ENCODE measurements at regions not wholly inside any gene's neighbourhood (a gene's known extent, or its start where the extent isn't known, plus 50 kb on each side); places are given as distances from the start of the nearest gene placed in this dataset.

DNA sequence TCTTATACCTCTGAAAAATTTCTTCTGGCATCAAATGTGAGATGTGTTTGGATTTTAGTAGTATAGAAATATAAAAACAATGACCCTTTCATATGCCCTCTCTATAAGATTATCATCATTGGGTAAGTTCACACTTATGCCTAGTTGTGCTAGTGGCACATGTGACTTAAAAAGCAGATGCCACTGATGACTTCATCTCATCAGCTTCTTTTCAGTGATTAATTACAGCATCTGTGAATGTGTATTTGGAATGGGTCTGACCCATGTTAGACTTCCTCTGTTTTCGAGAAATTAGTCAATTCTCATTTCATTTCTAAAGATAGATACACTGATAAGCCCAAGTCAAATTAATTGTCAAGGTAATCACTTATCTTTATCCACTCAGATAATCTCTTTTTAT lies 698.7 kb downstream of the GABRG1 start:
- H3K4me1 ChIP-seq (ENCODE audit: control insufficient read depth, insufficient read depth, low read length) = no peaks in the 10 kb centered on the region
- no peak overlapping the region for H2BK5ac ChIP-seq (ENCODE audit: low read depth, low read length, poor library complexity, severe bottlenecking)
- H3K4me3 ChIP-seq (ENCODE audit: insufficient read depth, low read depth, low read length) = no peak overlapping the region
- no peak overlapping the region for H3K14ac ChIP-seq (replicated peaks; ENCODE audit: low read depth, low read length)
- ChIA-PET POLR2A (ENCODE audit: unreplicated experiment) (no interaction called here), CTCF (no interaction called here)
- no peak overlapping the region for H2BK120ac ChIP-seq (ENCODE audit: low read depth, low read length)
- in situ Hi-C loops (cut with MboI; ENCODE audit: low sequenced_read_pairs) = no loop called here
- H3K18ac ChIP-seq (ENCODE audit: low read depth, low read length) = no peak overlapping the region
- H3K9ac ChIP-seq (ENCODE audit: low read depth, low read length) = no peak overlapping the region
- no peak overlapping the region for H3K56ac ChIP-seq (ENCODE audit: extremely low read depth, insufficient read depth, low read length)
- H4K20me1 ChIP-seq (ENCODE audit: insufficient read depth, low read length) = no peaks in the 10 kb centered on the region
- H3K9me3 ChIP-seq (ENCODE audit: control insufficient read depth, insufficient read depth, low read length) = peaks cover 1% of the 10 kb centered on the region; the same call in 1 of the 2 replicates
- no peak overlapping the region for H4K8ac ChIP-seq (ENCODE audit: low read depth in 2 of 2, low read length in 2 of 2)
- no peak overlapping the region for H2BK20ac ChIP-seq (ENCODE audit: low read depth, low read length)
- H3K27ac ChIP-seq (ENCODE audit: insufficient read depth, low read length) = no peak overlapping the region
- no peak overlapping the region for H4K5ac ChIP-seq (ENCODE audit: low read depth, low read length)
- no peaks in the 10 kb centered on the region for H3K27me3 ChIP-seq (ENCODE audit: control insufficient read depth, insufficient read depth, low read length)
- no peaks in the 10 kb centered on the region for H3K79me1 ChIP-seq (ENCODE audit: low read depth in 1 of 2, low read length in 2 of 2)
- no peak overlapping the region for H2BK15ac ChIP-seq (ENCODE audit: low read depth, low read length)
- H3K36me3 ChIP-seq (ENCODE audit: control insufficient read depth, insufficient read depth, low read length) = no peaks in the 10 kb centered on the region
- no peak for DNase-seq
- no peak overlapping the region for H4K91ac ChIP-seq (ENCODE audit: insufficient read depth, low read depth, low read length)
- TF ChIP-seq CHD1 (IDR thresholded peaks at IDR 0.05; ENCODE audit: low read depth, low read length) (no peak), RAD21 (IDR thresholded peaks at IDR 0.05; ENCODE audit: low read length) (no peak), FOS (IDR thresholded peaks at IDR 0.05; ENCODE audit: low read depth, low read length) (no peak), MAZ (IDR thresholded peaks at IDR 0.05; ENCODE audit: borderline replicate concordance, low read depth, low read length) (no peak), SMC3 (IDR thresholded peaks at IDR 0.05; ENCODE audit: low read depth, low read length) (no peak), CEBPB (IDR thresholded peaks at IDR 0.05; ENCODE audit: low read depth, low read length) (no peak), MAFK (IDR thresholded peaks at IDR 0.05; ENCODE audit: low read depth, low read length) (no peak), RFX5 (IDR thresholded peaks at IDR 0.05; ENCODE audit: low read depth, low read length) (no peak), POLR2A (IDR thresholded peaks at IDR 0.05; ENCODE audit: low read depth, low read length) (no peak), RCOR1 (IDR thresholded peaks at IDR 0.05; ENCODE audit: insufficient replicate concordance, low read length) (no peak), MXI1 (IDR thresholded peaks at IDR 0.05; ENCODE audit: borderline replicate concordance, low read depth, low read length) (no peak), NFE2L2 (IDR thresholded peaks at IDR 0.05; ENCODE audit: low read depth, low read length) (no peak), BHLHE40 (IDR thresholded peaks at IDR 0.05; ENCODE audit: low read depth, low read length) (no peak)
- TF ChIP-seq, protein P1, sequence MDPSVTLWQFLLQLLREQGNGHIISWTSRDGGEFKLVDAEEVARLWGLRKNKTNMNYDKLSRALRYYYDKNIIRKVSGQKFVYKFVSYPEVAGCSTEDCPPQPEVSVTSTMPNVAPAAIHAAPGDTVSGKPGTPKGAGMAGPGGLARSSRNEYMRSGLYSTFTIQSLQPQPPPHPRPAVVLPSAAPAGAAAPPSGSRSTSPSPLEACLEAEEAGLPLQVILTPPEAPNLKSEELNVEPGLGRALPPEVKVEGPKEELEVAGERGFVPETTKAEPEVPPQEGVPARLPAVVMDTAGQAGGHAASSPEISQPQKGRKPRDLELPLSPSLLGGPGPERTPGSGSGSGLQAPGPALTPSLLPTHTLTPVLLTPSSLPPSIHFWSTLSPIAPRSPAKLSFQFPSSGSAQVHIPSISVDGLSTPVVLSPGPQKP (IDR thresholded peaks at IDR 0.05; ENCODE audit: borderline replicate concordance, low read depth, low read length) = no peak
- TF ChIP-seq, protein P2, sequence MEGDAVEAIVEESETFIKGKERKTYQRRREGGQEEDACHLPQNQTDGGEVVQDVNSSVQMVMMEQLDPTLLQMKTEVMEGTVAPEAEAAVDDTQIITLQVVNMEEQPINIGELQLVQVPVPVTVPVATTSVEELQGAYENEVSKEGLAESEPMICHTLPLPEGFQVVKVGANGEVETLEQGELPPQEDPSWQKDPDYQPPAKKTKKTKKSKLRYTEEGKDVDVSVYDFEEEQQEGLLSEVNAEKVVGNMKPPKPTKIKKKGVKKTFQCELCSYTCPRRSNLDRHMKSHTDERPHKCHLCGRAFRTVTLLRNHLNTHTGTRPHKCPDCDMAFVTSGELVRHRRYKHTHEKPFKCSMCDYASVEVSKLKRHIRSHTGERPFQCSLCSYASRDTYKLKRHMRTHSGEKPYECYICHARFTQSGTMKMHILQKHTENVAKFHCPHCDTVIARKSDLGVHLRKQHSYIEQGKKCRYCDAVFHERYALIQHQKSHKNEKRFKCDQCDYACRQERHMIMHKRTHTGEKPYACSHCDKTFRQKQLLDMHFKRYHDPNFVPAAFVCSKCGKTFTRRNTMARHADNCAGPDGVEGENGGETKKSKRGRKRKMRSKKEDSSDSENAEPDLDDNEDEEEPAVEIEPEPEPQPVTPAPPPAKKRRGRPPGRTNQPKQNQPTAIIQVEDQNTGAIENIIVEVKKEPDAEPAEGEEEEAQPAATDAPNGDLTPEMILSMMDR (conservative IDR thresholded peaks at IDR 0.05; ENCODE audit: low read depth, low read length) = no peak
- TF ChIP-seq, protein P3, sequence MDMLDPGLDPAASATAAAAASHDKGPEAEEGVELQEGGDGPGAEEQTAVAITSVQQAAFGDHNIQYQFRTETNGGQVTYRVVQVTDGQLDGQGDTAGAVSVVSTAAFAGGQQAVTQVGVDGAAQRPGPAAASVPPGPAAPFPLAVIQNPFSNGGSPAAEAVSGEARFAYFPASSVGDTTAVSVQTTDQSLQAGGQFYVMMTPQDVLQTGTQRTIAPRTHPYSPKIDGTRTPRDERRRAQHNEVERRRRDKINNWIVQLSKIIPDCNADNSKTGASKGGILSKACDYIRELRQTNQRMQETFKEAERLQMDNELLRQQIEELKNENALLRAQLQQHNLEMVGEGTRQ (IDR thresholded peaks at IDR 0.05; ENCODE audit: low read depth, low read length) = no peak
- no peaks in the 10 kb centered on the region for H3K9me1 ChIP-seq (ENCODE audit: insufficient read depth, low read length)
- dilution Hi-C loops (cut with HindIII; ENCODE audit: low sequenced_read_pairs, unreplicated experiment) = no loop called here
- H3K23ac ChIP-seq (ENCODE audit: low read depth, low read length) = no peak overlapping the region
- no TSS peak for BruUV-seq (replicated peaks)
- H2AK5ac ChIP-seq (ENCODE audit: low read depth, low read length) = no peak overlapping the region
- no CpG with 5 or more reads among the region's 1 CpG for WGBS, 2 experiments (ENCODE audit: extremely low coverage in 2 of 2, insufficient read length in 1 of 2)
- H3K4me2 ChIP-seq (ENCODE audit: low read depth, low read length) = no peak overlapping the region
- no peak for ATAC-seq (ENCODE audit: low read depth)
- intact Hi-C loops (cut with micrococcal nuclease) = no loop called here
- H3K4ac ChIP-seq (ENCODE audit: low read depth, low read length) = no peak overlapping the region
- no peak overlapping the region for H2AK9ac ChIP-seq (replicated peaks; ENCODE audit: low read depth, low read length, poor library complexity)
- H2AFZ ChIP-seq (replicated peaks; ENCODE audit: low read length, poor library complexity) = no peak overlapping the region

Measured in IMR-90 (cell line).